HepG2 (cell line): ENCODE measurements at regions not wholly inside any gene's neighbourhood (a gene's known extent, or its start where the extent isn't known, plus 50 kb on each side); places are given as distances from the start of the nearest gene placed in this dataset.

Source experiments
- ATAC-seq: fragments of 200-7000 bp; cut with Tn5 transposase; 3 replicates; pipeline ENCODE4 v1.9.1; 2020; ENCODE audit warnings: mild to moderate bottlenecking, moderate library complexity
- BruUV-seq: library from RNA; stranded (reverse); fragments of 400-500 nt; replicated peaks from 2 replicates; lab custom pipeline; 2021; lab: Mats Ljungman, UMichigan
- CTCF ChIA-PET: fragments of 300-600 bp; formaldehyde crosslinking; extraction: SDS; loops from one replicate; lab custom pipeline; 2021; ENCODE audit warnings: low total read pairs, inconsistent platforms, low intra/inter-chr PET ratio; lab: Yijun Ruan, JAX
- POLR2A ChIA-PET: fragments of 350-600 bp; sonication (Branson Sonifier 250); formaldehyde crosslinking; loops from one replicate; lab custom pipeline; 2020; ENCODE audit warnings: antibody characterized with exemption, inconsistent platforms; lab: Yijun Ruan, JAX
- DNase-seq: peaks from one replicate; pipeline ENCODE4 v3.0.0-alpha.2; 2015; ENCODE audit warnings: low spot score
- FAIRE-seq: peaks from 3 replicates; lab custom pipeline; 2011; peaks lifted over from hg19 to GRCh38; lab: Jason Lieb, UNC
- H2AFZ ChIP-seq: one replicate; pipeline ENCODE4 v1.6.1; 2011; ENCODE audit warnings: low read length, inconsistent platforms
- H3K27ac ChIP-seq: fragments of 300-600 bp; 3 replicates; pipeline ENCODE4 v1.8.0; 2011; ENCODE audit warnings: mixed run types, mild to moderate bottlenecking, mixed read lengths, low read length, inconsistent platforms; ENCODE audit not compliant: insufficient read depth; ENCODE audit errors: extremely low read length
- H3K27me3 ChIP-seq, 2 experiments: fragments of 200-600 bp in 1 of 2; 2 replicates in 1 of 2; 3 replicates in 1 of 2; pipeline versions ENCODE4 v1.6.0 to v1.8.0; 2011; ENCODE audit warnings: low read length in 2 of 2, mild to moderate bottlenecking in 2 of 2, moderate library complexity in 2 of 2, inconsistent platforms in 1 of 2; ENCODE audit not compliant: insufficient read depth in 2 of 2, control insufficient read depth in 1 of 2
- H3K36me3 ChIP-seq, 2 experiments: fragments of 200-600 bp in 1 of 2; replicated peaks in 1 of 2; 2 replicates in 1 of 2; 3 replicates in 1 of 2; pipeline versions ENCODE4 v1.5.1 to v1.8.0; 2011; ENCODE audit warnings: low read length in 2 of 2, inconsistent platforms in 1 of 2; ENCODE audit not compliant: insufficient read depth in 2 of 2, control insufficient read depth in 1 of 2
- H3K4me1 ChIP-seq: 2 replicates; pipeline ENCODE4 v1.5.1; 2012; ENCODE audit warnings: low read length, inconsistent platforms; ENCODE audit not compliant: insufficient read depth
- H3K4me2 ChIP-seq: 2 replicates; pipeline ENCODE4 v1.6.0; 2011; ENCODE audit warnings: low read depth, low read length, inconsistent platforms
- H3K4me3 ChIP-seq, 3 experiments: fragments of 200-600 bp in 1 of 3; sonication (generic), shearing (Covaris generic) in 1 of 3; replicated peaks in 1 of 3; 2 replicates each; pipeline ENCODE4 v1.5.1; 2011 to 2016; ENCODE audit warnings: low read length in 3 of 3, inconsistent platforms in 2 of 3, low read depth in 2 of 3, mild to moderate bottlenecking in 2 of 3, control low read depth in 1 of 3, mixed read lengths in 1 of 3; ENCODE audit not compliant: insufficient read depth in 1 of 3
- H3K79me2 ChIP-seq: one replicate; pipeline ENCODE4 v1.6.1; 2011; ENCODE audit warnings: low read length, inconsistent platforms; ENCODE audit not compliant: insufficient read depth
- H3K9ac ChIP-seq: 2 replicates; pipeline ENCODE4 v1.6.0; 2011; ENCODE audit warnings: mild to moderate bottlenecking, low read depth, low read length, inconsistent platforms; ENCODE audit not compliant: insufficient read depth
- H3K9me3 ChIP-seq: 2 replicates; pipeline ENCODE4 v1.5.1; 2012; ENCODE audit warnings: mild to moderate bottlenecking, low read length
- H4K20me1 ChIP-seq: 2 replicates; pipeline ENCODE4 v1.6.0; 2011; ENCODE audit warnings: inconsistent platforms, mild to moderate bottlenecking, low read length, moderate library complexity; ENCODE audit not compliant: insufficient read depth
- FOXM1 ChIP-seq: sonication (generic); formaldehyde crosslinking; IDR thresholded peaks from 2 replicates; pipeline ENCODE4 v1.5.0; 2020; ENCODE audit warnings: missing genetic modification reagents
- IKZF5 ChIP-seq: IDR thresholded peaks from 2 replicates; pipeline ENCODE4 v1.6.1; 2018; ENCODE audit warnings: missing genetic modification reagents, mild to moderate bottlenecking, missing compliant biosample characterization
- MTERF4 ChIP-seq: sonication (generic); formaldehyde crosslinking; IDR thresholded peaks from 2 replicates; pipeline ENCODE4 v1.8.0; 2023; ENCODE audit warnings: mild to moderate bottlenecking, missing genetic modification reagents
- RAD51 ChIP-seq: fragments of 450-650 bp; IDR thresholded peaks from 2 replicates; pipeline ENCODE4 v1.6.1; 2016; ENCODE audit warnings: borderline replicate concordance
- SCMH1 ChIP-seq: sonication (generic); formaldehyde crosslinking; IDR thresholded peaks from 2 replicates; pipeline ENCODE4 v1.9.0; 2021; ENCODE audit warnings: missing genetic modification reagents, mild to moderate bottlenecking, borderline replicate concordance
- SMC3 ChIP-seq: IDR thresholded peaks from 2 replicates; pipeline ENCODE4 v1.6.1; 2011; ENCODE audit warnings: low read length, improper control_type of control experiment
- SRF ChIP-seq: IDR thresholded peaks from 2 replicates; pipeline ENCODE4 v1.6.1; 2011; ENCODE audit warnings: mild to moderate bottlenecking, low read depth, low read length, moderate library complexity
- TSC22D2 ChIP-seq: sonication (generic); formaldehyde crosslinking; IDR thresholded peaks from 2 replicates; pipeline ENCODE4 v1.5.1; 2020; ENCODE audit warnings: missing genetic modification reagents, mild to moderate bottlenecking, borderline replicate concordance
- WIZ ChIP-seq: sonication (generic); formaldehyde crosslinking; IDR thresholded peaks from 2 replicates; pipeline ENCODE4 v1.5.1; 2020; ENCODE audit warnings: mild to moderate bottlenecking, missing genetic modification reagents
- YY1 ChIP-seq: IDR thresholded peaks from 2 replicates; pipeline ENCODE4 v1.6.1; 2011; ENCODE audit warnings: low read length, low read depth, moderate library complexity, mild to moderate bottlenecking; ENCODE audit not compliant: insufficient read depth, insufficient replicate concordance
- ZBTB37 ChIP-seq: sonication (generic); formaldehyde crosslinking; IDR thresholded peaks from 2 replicates; pipeline ENCODE4 v1.4.0; 2020; ENCODE audit warnings: mild to moderate bottlenecking, missing genetic modification reagents
- ZNF562 ChIP-seq: sonication (generic); formaldehyde crosslinking; IDR thresholded peaks from 2 replicates; pipeline ENCODE4 v1.8.0; 2022; ENCODE audit warnings: missing genetic modification reagents, borderline replicate concordance
- ZNF605 ChIP-seq: sonication (generic); formaldehyde crosslinking; IDR thresholded peaks from 2 replicates; pipeline ENCODE4 v1.8.0; 2022; ENCODE audit warnings: mild to moderate bottlenecking, missing genetic modification reagents
- WGBS: methylation state at CpG from one replicate; pipeline ENCODE4 v1.1.6; 2017; ENCODE audit warnings: low lambda C conversion rate; 5-methylcytosine and 5-hydroxymethylcytosine counted together
- in situ Hi-C: cut with HindIII; loops from 2 replicates; pipeline ENCODE4 v1.10.0; 2017; ENCODE audit warnings: low pct_unique_long_range_greater_than_20kb; ENCODE audit not compliant: extremely low pct_ligation_motif_present
- intact Hi-C: fragments of 100-400 bp; cut with micrococcal nuclease; formaldehyde crosslinking; loops from one replicate; pipeline ENCODE4 v1.10.0; 2022; ENCODE audit not compliant: unreplicated experiment
- TF ChIP-seq, protein P1 (sequence below): sonication (generic); formaldehyde crosslinking; IDR thresholded peaks from 2 replicates; pipeline ENCODE4 v1.4.0; 2020; ENCODE audit warnings: missing genetic modification reagents, borderline replicate concordance
- TF ChIP-seq, protein P2 (sequence below): sonication (generic); formaldehyde crosslinking; IDR thresholded peaks from 2 replicates; pipeline ENCODE4 v1.5.0; 2020; ENCODE audit warnings: missing genetic modification reagents
- TF ChIP-seq, protein P3 (sequence below): IDR thresholded peaks from 2 replicates; pipeline ENCODE4 v1.6.1; 2016; ENCODE audit warnings: missing compliant biosample characterization, missing genetic modification reagents, borderline replicate concordance

GRCh38 chr10:71024490-71024889, 136.1 kb upstream of the PCBD1 start (continued):
- TF ChIP-seq, protein P1, sequence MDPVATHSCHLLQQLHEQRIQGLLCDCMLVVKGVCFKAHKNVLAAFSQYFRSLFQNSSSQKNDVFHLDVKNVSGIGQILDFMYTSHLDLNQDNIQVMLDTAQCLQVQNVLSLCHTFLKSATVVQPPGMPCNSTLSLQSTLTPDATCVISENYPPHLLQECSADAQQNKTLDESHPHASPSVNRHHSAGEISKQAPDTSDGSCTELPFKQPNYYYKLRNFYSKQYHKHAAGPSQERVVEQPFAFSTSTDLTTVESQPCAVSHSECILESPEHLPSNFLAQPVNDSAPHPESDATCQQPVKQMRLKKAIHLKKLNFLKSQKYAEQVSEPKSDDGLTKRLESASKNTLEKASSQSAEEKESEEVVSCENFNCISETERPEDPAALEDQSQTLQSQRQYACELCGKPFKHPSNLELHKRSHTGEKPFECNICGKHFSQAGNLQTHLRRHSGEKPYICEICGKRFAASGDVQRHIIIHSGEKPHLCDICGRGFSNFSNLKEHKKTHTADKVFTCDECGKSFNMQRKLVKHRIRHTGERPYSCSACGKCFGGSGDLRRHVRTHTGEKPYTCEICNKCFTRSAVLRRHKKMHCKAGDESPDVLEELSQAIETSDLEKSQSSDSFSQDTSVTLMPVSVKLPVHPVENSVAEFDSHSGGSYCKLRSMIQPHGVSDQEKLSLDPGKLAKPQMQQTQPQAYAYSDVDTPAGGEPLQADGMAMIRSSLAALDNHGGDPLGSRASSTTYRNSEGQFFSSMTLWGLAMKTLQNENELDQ (CRISPR knock-in tag): no peak
- TF ChIP-seq, protein P2, sequence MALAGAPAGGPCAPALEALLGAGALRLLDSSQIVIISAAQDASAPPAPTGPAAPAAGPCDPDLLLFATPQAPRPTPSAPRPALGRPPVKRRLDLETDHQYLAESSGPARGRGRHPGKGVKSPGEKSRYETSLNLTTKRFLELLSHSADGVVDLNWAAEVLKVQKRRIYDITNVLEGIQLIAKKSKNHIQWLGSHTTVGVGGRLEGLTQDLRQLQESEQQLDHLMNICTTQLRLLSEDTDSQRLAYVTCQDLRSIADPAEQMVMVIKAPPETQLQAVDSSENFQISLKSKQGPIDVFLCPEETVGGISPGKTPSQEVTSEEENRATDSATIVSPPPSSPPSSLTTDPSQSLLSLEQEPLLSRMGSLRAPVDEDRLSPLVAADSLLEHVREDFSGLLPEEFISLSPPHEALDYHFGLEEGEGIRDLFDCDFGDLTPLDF (CRISPR knock-in tag): no peak

- peaks cover 5 to 23% of the 10 kb centered on the region in 2 experiments; a peak in 2 of 5 replicates for H3K27me3 ChIP-seq
- in situ Hi-C loops: no loop called here
- no TSS peak for BruUV-seq
- no peak overlapping the region for H3K4me2 ChIP-seq
- H3K36me3 ChIP-seq: no peaks in the 10 kb centered on the region
- intact Hi-C loops: no loop called here
- H3K27ac ChIP-seq: no peak overlapping the region
- ChIA-PET POLR2A (no interaction called here), CTCF (no interaction called here)
- FAIRE-seq (no peak), DNase-seq (no peak), ATAC-seq (no peak)
- H3K9ac ChIP-seq: no peak overlapping the region
- H3K4me3 ChIP-seq: no peak overlapping the region
- WGBS: 23% methylated on average over 4 of the region's 4 CpGs
- H3K4me1 ChIP-seq: no peaks in the 10 kb centered on the region
- no peak overlapping the region for H2AFZ ChIP-seq
- no peaks in the 10 kb centered on the region for H3K79me2 ChIP-seq
- no peaks in the 10 kb centered on the region for H3K9me3 ChIP-seq
- H4K20me1 ChIP-seq: no peaks in the 10 kb centered on the region
- TF ChIP-seq ZBTB37 (CRISPR knock-in tag) (no peak), SMC3 (no peak), FOXM1 (no peak), TSC22D2 (CRISPR knock-in tag) (no peak), WIZ (no peak), SRF (no peak), IKZF5 (CRISPR knock-in tag) (no peak), ZNF605 (no peak), RAD51 (no peak), YY1 (no peak), ZNF562 (CRISPR knock-in tag) (no peak), SCMH1 (no peak), MTERF4 (CRISPR knock-in tag) (no peak)
- TF ChIP-seq, protein P3, sequence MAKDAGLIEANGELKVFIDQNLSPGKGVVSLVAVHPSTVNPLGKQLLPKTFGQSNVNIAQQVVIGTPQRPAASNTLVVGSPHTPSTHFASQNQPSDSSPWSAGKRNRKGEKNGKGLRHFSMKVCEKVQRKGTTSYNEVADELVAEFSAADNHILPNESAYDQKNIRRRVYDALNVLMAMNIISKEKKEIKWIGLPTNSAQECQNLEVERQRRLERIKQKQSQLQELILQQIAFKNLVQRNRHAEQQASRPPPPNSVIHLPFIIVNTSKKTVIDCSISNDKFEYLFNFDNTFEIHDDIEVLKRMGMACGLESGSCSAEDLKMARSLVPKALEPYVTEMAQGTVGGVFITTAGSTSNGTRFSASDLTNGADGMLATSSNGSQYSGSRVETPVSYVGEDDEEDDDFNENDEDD (CRISPR knock-in tag): no peak
Observed at GRCh38 chr10:71025535-71025934, 137.2 kb upstream of the PCBD1 start.
